ENCODE measurements at regions not wholly inside any gene's neighbourhood (a gene's known extent, or its start where the extent isn't known, plus 50 kb on each side); places are given as distances from the start of the nearest gene placed in this dataset.

- TF ChIP-seq, protein P1, sequence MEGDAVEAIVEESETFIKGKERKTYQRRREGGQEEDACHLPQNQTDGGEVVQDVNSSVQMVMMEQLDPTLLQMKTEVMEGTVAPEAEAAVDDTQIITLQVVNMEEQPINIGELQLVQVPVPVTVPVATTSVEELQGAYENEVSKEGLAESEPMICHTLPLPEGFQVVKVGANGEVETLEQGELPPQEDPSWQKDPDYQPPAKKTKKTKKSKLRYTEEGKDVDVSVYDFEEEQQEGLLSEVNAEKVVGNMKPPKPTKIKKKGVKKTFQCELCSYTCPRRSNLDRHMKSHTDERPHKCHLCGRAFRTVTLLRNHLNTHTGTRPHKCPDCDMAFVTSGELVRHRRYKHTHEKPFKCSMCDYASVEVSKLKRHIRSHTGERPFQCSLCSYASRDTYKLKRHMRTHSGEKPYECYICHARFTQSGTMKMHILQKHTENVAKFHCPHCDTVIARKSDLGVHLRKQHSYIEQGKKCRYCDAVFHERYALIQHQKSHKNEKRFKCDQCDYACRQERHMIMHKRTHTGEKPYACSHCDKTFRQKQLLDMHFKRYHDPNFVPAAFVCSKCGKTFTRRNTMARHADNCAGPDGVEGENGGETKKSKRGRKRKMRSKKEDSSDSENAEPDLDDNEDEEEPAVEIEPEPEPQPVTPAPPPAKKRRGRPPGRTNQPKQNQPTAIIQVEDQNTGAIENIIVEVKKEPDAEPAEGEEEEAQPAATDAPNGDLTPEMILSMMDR (IDR thresholded peaks at IDR 0.05), result no peak
- no peak for TF ChIP-seq POLR2AphosphoS5 (IDR thresholded peaks at IDR 0.05)
- TF ChIP-seq EP300 (IDR thresholded peaks at IDR 0.05), result no peak
Measured at GRCh38 chr3:106440672-106441071, 571.9 kb upstream of the CBLB start.

All from esophagus muscularis mucosa (tissue), 4 donors.